K562 (cell line): ENCODE measurements at regions not wholly inside any gene's neighbourhood (a gene's known extent, or its start where the extent isn't known, plus 50 kb on each side); places are given as distances from the start of the nearest gene placed in this dataset.

Source experiments
- CREB1 ChIP-seq, 2 experiments: sonication (generic) in 1 of 2; formaldehyde crosslinking in 1 of 2; IDR thresholded peaks; 2 replicates each; pipeline versions ENCODE4 v1.6.1 to v1.8.0; 2012 to 2022; ENCODE audit warnings: inconsistent platforms in 1 of 2, mild to moderate bottlenecking in 1 of 2, missing genetic modification reagents in 1 of 2, moderate library complexity in 1 of 2
- SRSF1 ChIP-seq: fragments of 200-400 bp; formaldehyde crosslinking; IDR thresholded peaks from 2 replicates; pipeline ENCODE4 v1.6.1; 2017; ENCODE audit warnings: mild to moderate bottlenecking, low read depth, low read length, moderate library complexity
- TAF1 ChIP-seq: IDR thresholded peaks from 2 replicates; pipeline ENCODE4 v1.6.1; 2011; ENCODE audit warnings: mild to moderate bottlenecking, low read length, moderate library complexity; ENCODE audit not compliant: insufficient read depth, control insufficient read depth, severe bottlenecking; ENCODE audit errors: extremely low read depth
- TF ChIP-seq, protein P1 (sequence below), 3 experiments: IDR thresholded peaks in 2 of 3; conservative IDR thresholded peaks in 1 of 3; 2 replicates each; pipeline ENCODE4 v1.5.1; 2011 to 2012; ENCODE audit warnings: low read length in 3 of 3, mild to moderate bottlenecking in 3 of 3, control low read depth in 2 of 3, improper control_type of control experiment in 1 of 3, inconsistent platforms in 1 of 3, low read depth in 1 of 3, mixed read lengths in 1 of 3, moderate library complexity in 1 of 3; ENCODE audit not compliant: insufficient read depth in 2 of 3
- TF ChIP-seq, protein P2 (sequence below): fragments of 450-650 bp; IDR thresholded peaks from 2 replicates; pipeline ENCODE4 v1.7.0; 2016; ENCODE audit warnings: borderline replicate concordance

DNA sequence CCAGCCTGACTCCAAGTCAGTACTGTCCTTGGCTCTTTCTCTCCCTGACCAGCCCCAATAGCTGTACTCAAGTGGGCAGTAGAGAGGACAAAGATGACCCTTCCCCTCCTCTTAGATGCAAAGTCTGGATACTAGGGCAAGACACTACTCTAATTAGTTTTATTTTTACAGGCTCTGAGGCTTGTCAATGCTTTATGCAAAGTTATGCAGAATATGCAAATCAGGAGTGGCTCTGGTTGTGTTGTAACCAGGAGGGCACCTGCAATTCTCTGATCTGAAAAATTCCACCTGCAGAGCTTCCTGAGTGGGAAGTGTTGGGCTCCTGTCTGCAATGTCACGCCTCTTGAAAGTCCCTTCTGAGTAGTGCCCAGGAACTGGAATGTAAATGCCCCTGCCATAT lies 201.5 kb downstream of the RGS3 start:
- TF ChIP-seq CREB1 (IDR thresholded peaks at IDR 0.05), result no peak
- TF ChIP-seq CREB1 (CRISPR knock-in tag; IDR thresholded peaks at IDR 0.05), result no peak
- TF ChIP-seq, protein P1, sequence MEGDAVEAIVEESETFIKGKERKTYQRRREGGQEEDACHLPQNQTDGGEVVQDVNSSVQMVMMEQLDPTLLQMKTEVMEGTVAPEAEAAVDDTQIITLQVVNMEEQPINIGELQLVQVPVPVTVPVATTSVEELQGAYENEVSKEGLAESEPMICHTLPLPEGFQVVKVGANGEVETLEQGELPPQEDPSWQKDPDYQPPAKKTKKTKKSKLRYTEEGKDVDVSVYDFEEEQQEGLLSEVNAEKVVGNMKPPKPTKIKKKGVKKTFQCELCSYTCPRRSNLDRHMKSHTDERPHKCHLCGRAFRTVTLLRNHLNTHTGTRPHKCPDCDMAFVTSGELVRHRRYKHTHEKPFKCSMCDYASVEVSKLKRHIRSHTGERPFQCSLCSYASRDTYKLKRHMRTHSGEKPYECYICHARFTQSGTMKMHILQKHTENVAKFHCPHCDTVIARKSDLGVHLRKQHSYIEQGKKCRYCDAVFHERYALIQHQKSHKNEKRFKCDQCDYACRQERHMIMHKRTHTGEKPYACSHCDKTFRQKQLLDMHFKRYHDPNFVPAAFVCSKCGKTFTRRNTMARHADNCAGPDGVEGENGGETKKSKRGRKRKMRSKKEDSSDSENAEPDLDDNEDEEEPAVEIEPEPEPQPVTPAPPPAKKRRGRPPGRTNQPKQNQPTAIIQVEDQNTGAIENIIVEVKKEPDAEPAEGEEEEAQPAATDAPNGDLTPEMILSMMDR (IDR thresholded peaks at IDR 0.05 in 2 of 3, conservative IDR thresholded peaks at IDR 0.05 in 1 of 3; ENCODE audit: insufficient read depth in 2 of 3, low read depth in 1 of 3, low read length in 3 of 3), result no peak
- TF ChIP-seq, protein P2, sequence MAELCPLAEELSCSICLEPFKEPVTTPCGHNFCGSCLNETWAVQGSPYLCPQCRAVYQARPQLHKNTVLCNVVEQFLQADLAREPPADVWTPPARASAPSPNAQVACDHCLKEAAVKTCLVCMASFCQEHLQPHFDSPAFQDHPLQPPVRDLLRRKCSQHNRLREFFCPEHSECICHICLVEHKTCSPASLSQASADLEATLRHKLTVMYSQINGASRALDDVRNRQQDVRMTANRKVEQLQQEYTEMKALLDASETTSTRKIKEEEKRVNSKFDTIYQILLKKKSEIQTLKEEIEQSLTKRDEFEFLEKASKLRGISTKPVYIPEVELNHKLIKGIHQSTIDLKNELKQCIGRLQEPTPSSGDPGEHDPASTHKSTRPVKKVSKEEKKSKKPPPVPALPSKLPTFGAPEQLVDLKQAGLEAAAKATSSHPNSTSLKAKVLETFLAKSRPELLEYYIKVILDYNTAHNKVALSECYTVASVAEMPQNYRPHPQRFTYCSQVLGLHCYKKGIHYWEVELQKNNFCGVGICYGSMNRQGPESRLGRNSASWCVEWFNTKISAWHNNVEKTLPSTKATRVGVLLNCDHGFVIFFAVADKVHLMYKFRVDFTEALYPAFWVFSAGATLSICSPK, result no peak
- no peak for TF ChIP-seq TAF1
- TF ChIP-seq SRSF1, result no peak
